K562 (cell line): ENCODE measurements at regions not wholly inside any gene's neighbourhood (a gene's known extent, or its start where the extent isn't known, plus 50 kb on each side); places are given as distances from the start of the nearest gene placed in this dataset.

ENCODE experiments used
- CTCF ChIP-seq, 3 experiments: IDR thresholded peaks in 2 of 3; conservative IDR thresholded peaks in 1 of 3; 2 replicates each; pipeline ENCODE4 v1.5.1; 2011 to 2012; ENCODE audit warnings: low read length in 3 of 3, mild to moderate bottlenecking in 3 of 3, control low read depth in 2 of 3, improper control_type of control experiment in 1 of 3, inconsistent platforms in 1 of 3, low read depth in 1 of 3, mixed read lengths in 1 of 3, moderate library complexity in 1 of 3; ENCODE audit not compliant: insufficient read depth in 2 of 3
- FOXA3 ChIP-seq, 2 experiments: fragments of 450-650 bp in 1 of 2; sonication (generic) in 1 of 2; formaldehyde crosslinking; IDR thresholded peaks in 1 of 2; conservative IDR thresholded peaks in 1 of 2; 2 replicates each; pipeline versions ENCODE4 v1.4.0 to v1.8.0; 2020 to 2022; ENCODE audit warnings: mild to moderate bottlenecking in 2 of 2, missing genetic modification reagents in 1 of 2
- NR2C2 ChIP-seq, 2 experiments: fragments of 200-800 bp in 1 of 2; sonication (Bioruptor generic) in 1 of 2; sonication (generic) in 1 of 2; formaldehyde crosslinking in 1 of 2; IDR thresholded peaks; 2 replicates each; pipeline versions ENCODE4 v1.6.1 to v1.8.0; 2016 to 2022; ENCODE audit warnings: mild to moderate bottlenecking in 1 of 2, missing compliant biosample characterization in 1 of 2, missing genetic modification characterization in 1 of 2, missing genetic modification reagents in 1 of 2
- TF ChIP-seq, protein P1 (sequence below): fragments of 450-650 bp; IDR thresholded peaks from 2 replicates; pipeline ENCODE4 v1.6.1; 2017; ENCODE audit warnings: mild to moderate bottlenecking, moderate library complexity

GRCh38 chr5:125411744-125412560 lies 665.5 kb upstream of the ZNF608 start:
- TF ChIP-seq, protein P1, sequence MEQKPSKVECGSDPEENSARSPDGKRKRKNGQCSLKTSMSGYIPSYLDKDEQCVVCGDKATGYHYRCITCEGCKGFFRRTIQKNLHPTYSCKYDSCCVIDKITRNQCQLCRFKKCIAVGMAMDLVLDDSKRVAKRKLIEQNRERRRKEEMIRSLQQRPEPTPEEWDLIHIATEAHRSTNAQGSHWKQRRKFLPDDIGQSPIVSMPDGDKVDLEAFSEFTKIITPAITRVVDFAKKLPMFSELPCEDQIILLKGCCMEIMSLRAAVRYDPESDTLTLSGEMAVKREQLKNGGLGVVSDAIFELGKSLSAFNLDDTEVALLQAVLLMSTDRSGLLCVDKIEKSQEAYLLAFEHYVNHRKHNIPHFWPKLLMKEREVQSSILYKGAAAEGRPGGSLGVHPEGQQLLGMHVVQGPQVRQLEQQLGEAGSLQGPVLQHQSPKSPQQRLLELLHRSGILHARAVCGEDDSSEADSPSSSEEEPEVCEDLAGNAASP = no peak
- TF ChIP-seq CTCF (IDR thresholded peaks at IDR 0.05 in 2 of 3, conservative IDR thresholded peaks at IDR 0.05 in 1 of 3; ENCODE audit: insufficient read depth in 2 of 3, low read depth in 1 of 3, low read length in 3 of 3) (no peak), FOXA3 (CRISPR knock-in tag; conservative IDR thresholded peaks at IDR 0.05 in 1 of 2, IDR thresholded peaks at IDR 0.05 in 1 of 2) (no peak), NR2C2 (CRISPR knock-in tag; IDR thresholded peaks at IDR 0.05) (no peak), NR2C2 (tag; IDR thresholded peaks at IDR 0.05) (no peak)
